Erythroblast (primary cell): ENCODE measurements at regions not wholly inside any gene's neighbourhood (a gene's known extent, or its start where the extent isn't known, plus 50 kb on each side); places are given as distances from the start of the nearest gene placed in this dataset.

Experiments
- DNase-seq, 2 experiments: peaks; one replicate each; lab custom pipeline; 2025; lab: John Stamatoyannopoulos, UW
- GATA1 ChIP-seq: IDR thresholded peaks from 2 replicates; pipeline ENCODE4 v1.6.1; 2011; ENCODE audit warnings: low read depth, mild to moderate bottlenecking, control low read depth, low read length, moderate library complexity
- POLR2A ChIP-seq: IDR thresholded peaks from 2 replicates; pipeline ENCODE4 v1.6.1; 2011; ENCODE audit warnings: mild to moderate bottlenecking, low read length

- DNase-seq: no peak
- TF ChIP-seq GATA1 (no peak), POLR2A (no peak)
Measured at GRCh38 chr12:127236491-127236890, 1030.5 kb upstream of the TMEM132C start.

- DNase-seq: no peak
- TF ChIP-seq GATA1 (no peak), POLR2A (no peak)
Measured at GRCh38 chr12:127237151-127237550, 1029.8 kb upstream of the TMEM132C start.

- DNase-seq: no peak
- TF ChIP-seq GATA1 (no peak), POLR2A (no peak)
Measured at GRCh38 chr12:127238107-127238506, 1028.9 kb upstream of the TMEM132C start.

- no peak for DNase-seq
- TF ChIP-seq POLR2A: no peak
Measured at GRCh38 chr12:127239781-127240180, 1027.2 kb upstream of the TMEM132C start.

GRCh38 chr12:127240249-127240929 is 1026.6 kb upstream of the TMEM132C start:
- DNase-seq: no peak
- TF ChIP-seq GATA1 (no peak), POLR2A (no peak)

GRCh38 chr12:127241072-127241817 is 1025.7 kb upstream of the TMEM132C start:
- TF ChIP-seq POLR2A: no peak
- TF ChIP-seq GATA1: no peak
- no peak for DNase-seq

- no peak for TF ChIP-seq GATA1
- TF ChIP-seq POLR2A: no peak
- no peak for DNase-seq
Measured at GRCh38 chr12:127245009-127245408, 1022.0 kb upstream of the TMEM132C start.

- no peak for DNase-seq
- TF ChIP-seq POLR2A (no peak), GATA1 (no peak)
Measured at GRCh38 chr12:127245437-127245836, 1021.5 kb upstream of the TMEM132C start.

- TF ChIP-seq GATA1: no peak
- no peak for DNase-seq
Measured at GRCh38 chr12:127247937-127248336, 1019.0 kb upstream of the TMEM132C start.

- no peak for DNase-seq
- TF ChIP-seq GATA1: no peak
- no peak for TF ChIP-seq POLR2A
Measured at GRCh38 chr12:127249428-127249827, 1017.5 kb upstream of the TMEM132C start.

GRCh38 chr12:127253797-127254327 is 1013.1 kb upstream of the TMEM132C start:
- TF ChIP-seq GATA1 (no peak), POLR2A (no peak)
- DNase-seq: no peak

GRCh38 chr12:127254420-127254955 is 1012.5 kb upstream of the TMEM132C start:
- DNase-seq: no peak
- TF ChIP-seq POLR2A: no peak
- no peak for TF ChIP-seq GATA1

- no peak for DNase-seq
- TF ChIP-seq POLR2A (no peak), GATA1 (no peak)
Measured at GRCh38 chr12:127257366-127257935, 1009.5 kb upstream of the TMEM132C start.

GRCh38 chr12:127260531-127260930 is 1006.4 kb upstream of the TMEM132C start:
- TF ChIP-seq GATA1 (no peak), POLR2A (no peak)
- DNase-seq: no peak
